ENCODE measurements at regions not wholly inside any gene's neighbourhood (a gene's known extent, or its start where the extent isn't known, plus 50 kb on each side); places are given as distances from the start of the nearest gene placed in this dataset.

- TF ChIP-seq MAX (IDR thresholded peaks at IDR 0.05): no peak
- TF ChIP-seq NR2F2 (IDR thresholded peaks at IDR 0.05): no peak
- no peak for TF ChIP-seq ATF3 (IDR thresholded peaks at IDR 0.05)
- no peak for TF ChIP-seq HNF4G (IDR thresholded peaks at IDR 0.05)
- TF ChIP-seq RAD21 (IDR thresholded peaks at IDR 0.05): no peak
- TF ChIP-seq EGR1 (IDR thresholded peaks at IDR 0.05; ENCODE audit: low read depth in 2 of 2): no peak
- no peak for TF ChIP-seq FOXA2 (IDR thresholded peaks at IDR 0.05)
- no peak for TF ChIP-seq YY1 (IDR thresholded peaks at IDR 0.05)
- no peak for TF ChIP-seq TAF1 (conservative IDR thresholded peaks at IDR 0.05)
Observed at GRCh38 chr13:88801361-88801760, 1130.2 kb downstream of the SLITRK5 start (continued).

GRCh38 chr13:88802886-88803285 is 1131.7 kb downstream of the SLITRK5 start:
- H3K9me3 ChIP-seq (ENCODE audit: control insufficient read depth in 4 of 4, low read length in 3 of 4): no peaks in the 10 kb centered on the region
- no peaks in the 10 kb centered on the region for H3K4me1 ChIP-seq (ENCODE audit: control insufficient read depth in 4 of 4, insufficient read depth in 4 of 4, low read length in 3 of 4)
- no peak for TF ChIP-seq RAD21 (IDR thresholded peaks at IDR 0.05)
- no peak for TF ChIP-seq RXRA (IDR thresholded peaks at IDR 0.05)
- TF ChIP-seq MAX (IDR thresholded peaks at IDR 0.05): no peak
- no peak for TF ChIP-seq HNF4A (conservative IDR thresholded peaks at IDR 0.05)
- no peak for TF ChIP-seq HNF4G (IDR thresholded peaks at IDR 0.05)
- TF ChIP-seq FOXA2 (IDR thresholded peaks at IDR 0.05): no peak
- TF ChIP-seq ZBTB33 (IDR thresholded peaks at IDR 0.05): no peak
- no peak for TF ChIP-seq SP1 (IDR thresholded peaks at IDR 0.05)
- no peak for TF ChIP-seq ATF3 (IDR thresholded peaks at IDR 0.05)
- TF ChIP-seq NR2F2 (IDR thresholded peaks at IDR 0.05): no peak
- TF ChIP-seq REST (IDR thresholded peaks at IDR 0.05): no peak
- no peak for TF ChIP-seq EGR1 (IDR thresholded peaks at IDR 0.05; ENCODE audit: low read depth in 2 of 2)
- no peak overlapping the region for H3K27ac ChIP-seq (ENCODE audit: low read depth in 1 of 2, low read length in 2 of 2)
- H3K4me3 ChIP-seq (ENCODE audit: low read depth in 1 of 3, low read length in 3 of 3): no peak overlapping the region
- H3K9ac ChIP-seq (ENCODE audit: low read depth in 1 of 2, low read length in 2 of 2): no peak overlapping the region
- no peak for DNase-seq (ENCODE audit: low spot score)
- no peaks in the 10 kb centered on the region for H3K36me3 ChIP-seq (ENCODE audit: control insufficient read depth in 4 of 4, insufficient read depth in 3 of 4, low read depth in 1 of 4, low read length in 3 of 4)
- 48% methylated on average over 2 of the region's 2 CpGs for WGBS
- H3K27me3 ChIP-seq (ENCODE audit: control insufficient read depth in 4 of 4, insufficient read depth in 4 of 4, low read length in 3 of 4): no peaks in the 10 kb centered on the region

- Histone ChIP-seq H3K27ac (ENCODE audit: low read depth in 1 of 2, low read length in 2 of 2) (no peak overlapping the region), H3K4me1 (ENCODE audit: control insufficient read depth in 4 of 4, insufficient read depth in 4 of 4, low read length in 3 of 4) (no peaks in the 10 kb centered on the region), H3K9me3 (ENCODE audit: control insufficient read depth in 4 of 4, low read length in 3 of 4) (peaks cover 0 to 6% (median 1%) of the 10 kb centered on the region in 4 donors), H3K36me3 (ENCODE audit: control insufficient read depth in 4 of 4, insufficient read depth in 3 of 4, low read depth in 1 of 4, low read length in 3 of 4) (no peaks in the 10 kb centered on the region), H3K27me3 (ENCODE audit: control insufficient read depth in 4 of 4, insufficient read depth in 4 of 4, low read length in 3 of 4) (peaks cover 0 to 4% (median 1%) of the 10 kb centered on the region in 4 donors), H3K4me3 (ENCODE audit: low read depth in 1 of 3, low read length in 3 of 3) (no peak overlapping the region), H3K9ac (ENCODE audit: low read depth in 1 of 2, low read length in 2 of 2) (no peak overlapping the region)
- no peak for DNase-seq (ENCODE audit: low spot score)
- WGBS: 84% methylated on average over 1 of the region's 1 CpG
- TF ChIP-seq EGR1 (IDR thresholded peaks at IDR 0.05; ENCODE audit: low read depth in 2 of 2) (no peak), YY1 (IDR thresholded peaks at IDR 0.05) (no peak), RAD21 (IDR thresholded peaks at IDR 0.05) (no peak), FOXA1 (IDR thresholded peaks at IDR 0.05) (no peak), ZBTB33 (IDR thresholded peaks at IDR 0.05) (no peak), CTCF (IDR thresholded peaks at IDR 0.05; ENCODE audit: low read depth, low read length, missing input control) (no peak)
Observed at GRCh38 chr13:88806438-88806837, 1135.3 kb downstream of the SLITRK5 start.

Data from liver (tissue), 8 donors.